HepG2 (cell line): ENCODE measurements at regions not wholly inside any gene's neighbourhood (a gene's known extent, or its start where the extent isn't known, plus 50 kb on each side); places are given as distances from the start of the nearest gene placed in this dataset.

Experiments
- ATAC-seq: fragments of 200-7000 bp; cut with Tn5 transposase; 3 replicates; pipeline ENCODE4 v1.9.1; 2020; ENCODE audit warnings: mild to moderate bottlenecking, moderate library complexity
- BruUV-seq: library from RNA; stranded (reverse); fragments of 400-500 nt; replicated peaks from 2 replicates; lab custom pipeline; 2021; lab: Mats Ljungman, UMichigan
- CTCF ChIA-PET: fragments of 300-600 bp; formaldehyde crosslinking; extraction: SDS; loops from one replicate; lab custom pipeline; 2021; ENCODE audit warnings: low total read pairs, inconsistent platforms, low intra/inter-chr PET ratio; lab: Yijun Ruan, JAX
- POLR2A ChIA-PET: fragments of 350-600 bp; sonication (Branson Sonifier 250); formaldehyde crosslinking; loops from one replicate; lab custom pipeline; 2020; ENCODE audit warnings: antibody characterized with exemption, inconsistent platforms; lab: Yijun Ruan, JAX
- DNase-seq: peaks from one replicate; pipeline ENCODE4 v3.0.0-alpha.2; 2015; ENCODE audit warnings: low spot score
- FAIRE-seq: peaks from 3 replicates; lab custom pipeline; 2011; peaks lifted over from hg19 to GRCh38; lab: Jason Lieb, UNC
- H2AFZ ChIP-seq: one replicate; pipeline ENCODE4 v1.6.1; 2011; ENCODE audit warnings: low read length, inconsistent platforms
- H3K27ac ChIP-seq: fragments of 300-600 bp; 3 replicates; pipeline ENCODE4 v1.8.0; 2011; ENCODE audit warnings: mixed run types, mild to moderate bottlenecking, mixed read lengths, low read length, inconsistent platforms; ENCODE audit not compliant: insufficient read depth; ENCODE audit errors: extremely low read length
- H3K27me3 ChIP-seq, 2 experiments: fragments of 200-600 bp in 1 of 2; 2 replicates in 1 of 2; 3 replicates in 1 of 2; pipeline versions ENCODE4 v1.6.0 to v1.8.0; 2011; ENCODE audit warnings: low read length in 2 of 2, mild to moderate bottlenecking in 2 of 2, moderate library complexity in 2 of 2, inconsistent platforms in 1 of 2; ENCODE audit not compliant: insufficient read depth in 2 of 2, control insufficient read depth in 1 of 2
- H3K36me3 ChIP-seq, 2 experiments: fragments of 200-600 bp in 1 of 2; replicated peaks in 1 of 2; 2 replicates in 1 of 2; 3 replicates in 1 of 2; pipeline versions ENCODE4 v1.5.1 to v1.8.0; 2011; ENCODE audit warnings: low read length in 2 of 2, inconsistent platforms in 1 of 2; ENCODE audit not compliant: insufficient read depth in 2 of 2, control insufficient read depth in 1 of 2
- H3K4me1 ChIP-seq: 2 replicates; pipeline ENCODE4 v1.5.1; 2012; ENCODE audit warnings: low read length, inconsistent platforms; ENCODE audit not compliant: insufficient read depth
- H3K4me2 ChIP-seq: 2 replicates; pipeline ENCODE4 v1.6.0; 2011; ENCODE audit warnings: low read depth, low read length, inconsistent platforms
- H3K4me3 ChIP-seq, 3 experiments: fragments of 200-600 bp in 1 of 3; sonication (generic), shearing (Covaris generic) in 1 of 3; replicated peaks in 1 of 3; 2 replicates each; pipeline ENCODE4 v1.5.1; 2011 to 2016; ENCODE audit warnings: low read length in 3 of 3, inconsistent platforms in 2 of 3, low read depth in 2 of 3, mild to moderate bottlenecking in 2 of 3, control low read depth in 1 of 3, mixed read lengths in 1 of 3; ENCODE audit not compliant: insufficient read depth in 1 of 3
- H3K79me2 ChIP-seq: one replicate; pipeline ENCODE4 v1.6.1; 2011; ENCODE audit warnings: low read length, inconsistent platforms; ENCODE audit not compliant: insufficient read depth
- H3K9ac ChIP-seq: 2 replicates; pipeline ENCODE4 v1.6.0; 2011; ENCODE audit warnings: mild to moderate bottlenecking, low read depth, low read length, inconsistent platforms; ENCODE audit not compliant: insufficient read depth
- H3K9me3 ChIP-seq: 2 replicates; pipeline ENCODE4 v1.5.1; 2012; ENCODE audit warnings: mild to moderate bottlenecking, low read length
- H4K20me1 ChIP-seq: 2 replicates; pipeline ENCODE4 v1.6.0; 2011; ENCODE audit warnings: inconsistent platforms, mild to moderate bottlenecking, low read length, moderate library complexity; ENCODE audit not compliant: insufficient read depth
- ATF5 ChIP-seq: sonication (generic); formaldehyde crosslinking; IDR thresholded peaks from 2 replicates; pipeline ENCODE4 v1.4.0; 2020; ENCODE audit warnings: mild to moderate bottlenecking, low read depth, missing genetic modification reagents
- CCDC6 ChIP-seq: sonication (generic); formaldehyde crosslinking; IDR thresholded peaks from 2 replicates; pipeline ENCODE4 v1.8.1; 2022; ENCODE audit warnings: mild to moderate bottlenecking, missing genetic modification reagents, moderate library complexity
- FOXP4 ChIP-seq: sonication (generic); formaldehyde crosslinking; IDR thresholded peaks from 2 replicates; pipeline ENCODE4 v1.4.0; 2020; ENCODE audit warnings: missing genetic modification reagents
- HMG20A ChIP-seq: IDR thresholded peaks from 2 replicates; pipeline ENCODE4 v1.6.1; 2016; ENCODE audit warnings: borderline replicate concordance
- HNRNPK ChIP-seq: fragments of 200-400 bp; formaldehyde crosslinking; IDR thresholded peaks from 2 replicates; pipeline ENCODE4 v1.6.1; 2018; ENCODE audit warnings: low read length, low read depth, moderate library complexity, mild to moderate bottlenecking; ENCODE audit not compliant: poor library complexity, severe bottlenecking
- NR2F6 ChIP-seq, 2 experiments: IDR thresholded peaks; 2 replicates each; pipeline ENCODE4 v1.6.1; 2016; ENCODE audit warnings: antibody characterized with exemption in 1 of 2, mild to moderate bottlenecking in 1 of 2
- PBX2 ChIP-seq: IDR thresholded peaks from 2 replicates; pipeline ENCODE4 v1.6.1; 2016; ENCODE audit warnings: control low read depth
- PCBP1 ChIP-seq: fragments of 200-400 bp; formaldehyde crosslinking; IDR thresholded peaks from 2 replicates; pipeline ENCODE4 v1.6.1; 2017; ENCODE audit warnings: mild to moderate bottlenecking, low read depth, low read length, borderline replicate concordance
- PITX1 ChIP-seq: sonication (generic); formaldehyde crosslinking; IDR thresholded peaks from 2 replicates; pipeline ENCODE4 v1.5.1; 2020; ENCODE audit warnings: mild to moderate bottlenecking, missing genetic modification reagents
- RORA ChIP-seq: sonication (generic); formaldehyde crosslinking; IDR thresholded peaks from 2 replicates; pipeline ENCODE4 v1.5.0; 2020; ENCODE audit warnings: mild to moderate bottlenecking, missing genetic modification reagents, moderate library complexity
- SPEN ChIP-seq: sonication (generic); formaldehyde crosslinking; IDR thresholded peaks from 2 replicates; pipeline ENCODE4 v1.5.1; 2020; ENCODE audit warnings: low read depth, mild to moderate bottlenecking, missing genetic modification reagents
- SUZ12 ChIP-seq: fragments of 150-350 bp; IDR thresholded peaks from 2 replicates; pipeline ENCODE4 v1.6.1; 2014; ENCODE audit warnings: low read depth, low read length
- TBL1XR1 ChIP-seq: fragments of 150-350 bp; IDR thresholded peaks from 2 replicates; pipeline ENCODE4 v1.6.1; 2014; ENCODE audit warnings: borderline replicate concordance, low read length; ENCODE audit not compliant: partially characterized antibody
- ZBTB7A ChIP-seq: sonication (generic); formaldehyde crosslinking; IDR thresholded peaks from 2 replicates; pipeline ENCODE4 v1.8.0; 2022; ENCODE audit warnings: mild to moderate bottlenecking, missing genetic modification reagents
- ZNF10 ChIP-seq: sonication (generic); formaldehyde crosslinking; IDR thresholded peaks from 2 replicates; pipeline ENCODE4 v1.4.0; 2020; ENCODE audit warnings: mild to moderate bottlenecking, low read depth, missing genetic modification reagents, borderline replicate concordance
- ZNF264 ChIP-seq: sonication (generic); formaldehyde crosslinking; IDR thresholded peaks from 2 replicates; pipeline ENCODE4 v1.4.0; 2020; ENCODE audit warnings: missing genetic modification reagents
- ZNF556 ChIP-seq: sonication (generic); formaldehyde crosslinking; IDR thresholded peaks from 2 replicates; pipeline ENCODE4 v1.4.0; 2020; ENCODE audit warnings: mild to moderate bottlenecking, missing genetic modification reagents, borderline replicate concordance
- ZNF776 ChIP-seq: sonication (generic); formaldehyde crosslinking; IDR thresholded peaks from 2 replicates; pipeline ENCODE4 v1.4.0; 2020; ENCODE audit warnings: mild to moderate bottlenecking, missing genetic modification reagents
- WGBS: methylation state at CpG from one replicate; pipeline ENCODE4 v1.1.6; 2017; ENCODE audit warnings: low lambda C conversion rate; 5-methylcytosine and 5-hydroxymethylcytosine counted together
- in situ Hi-C: cut with HindIII; loops from 2 replicates; pipeline ENCODE4 v1.10.0; 2017; ENCODE audit warnings: low pct_unique_long_range_greater_than_20kb; ENCODE audit not compliant: extremely low pct_ligation_motif_present
- intact Hi-C: fragments of 100-400 bp; cut with micrococcal nuclease; formaldehyde crosslinking; loops from one replicate; pipeline ENCODE4 v1.10.0; 2022; ENCODE audit not compliant: unreplicated experiment

GRCh38 chr2:53429901-53430300, 337.7 kb upstream of the CHAC2 start:
- H3K4me3 ChIP-seq, result no peak overlapping the region
- POLR2A ChIA-PET, result no interaction called here
- H3K27ac ChIP-seq, result no peak overlapping the region
- no peak overlapping the region for H3K4me2 ChIP-seq
- no peak overlapping the region for H2AFZ ChIP-seq
- no peaks in the 10 kb centered on the region; a peak in 1 of 5 replicates for H3K27me3 ChIP-seq
- H3K4me1 ChIP-seq, result no peaks in the 10 kb centered on the region
- no peak for DNase-seq
- no peaks in the 10 kb centered on the region for H3K9me3 ChIP-seq
- no peaks in the 10 kb centered on the region for H4K20me1 ChIP-seq
- intact Hi-C loops (no loop called here), in situ Hi-C loops (loop anchor here (10.0 kb wide), 1 partner anchor 315 kb away; no protein-coding TSS in a partner anchor)
- H3K79me2 ChIP-seq, result no peaks in the 10 kb centered on the region
- no peaks in the 10 kb centered on the region for H3K36me3 ChIP-seq
- BruUV-seq, result no TSS peak
- FAIRE-seq, result no peak
- 36% methylated on average over 2 of the region's 2 CpGs for WGBS
- no peak overlapping the region for H3K9ac ChIP-seq
- no peak for ATAC-seq
- CTCF ChIA-PET, result no interaction called here
- no peak for TF ChIP-seq SPEN
- no peak for TF ChIP-seq TBL1XR1
- TF ChIP-seq ZBTB7A (CRISPR knock-in tag), result no peak
- TF ChIP-seq ZNF10 (CRISPR knock-in tag), result no peak
- TF ChIP-seq SUZ12, result no peak
- TF ChIP-seq ZNF556, result no peak
- TF ChIP-seq PCBP1, result no peak
- no peak for TF ChIP-seq ZNF776 (CRISPR knock-in tag)
- TF ChIP-seq RORA, result no peak
- no peak for TF ChIP-seq ATF5
- TF ChIP-seq ZNF264 (CRISPR knock-in tag), result no peak
- TF ChIP-seq CCDC6, result no peak
- TF ChIP-seq HMG20A, result no peak
- no peak for TF ChIP-seq PBX2 (CRISPR knock-in tag)
- no peak for TF ChIP-seq PITX1 (CRISPR knock-in tag)
- no peak for TF ChIP-seq FOXP4 (CRISPR knock-in tag)
- TF ChIP-seq HNRNPK, result no peak
- TF ChIP-seq NR2F6 (IDR thresholded peaks at IDR 0.05), result no peak
- no peak for TF ChIP-seq NR2F6 (CRISPR knock-in tag; IDR thresholded peaks at IDR 0.05)
